Suprapubic skin (tissue), 4 donors: ENCODE measurements at regions not wholly inside any gene's neighbourhood (a gene's known extent, or its start where the extent isn't known, plus 50 kb on each side); places are given as distances from the start of the nearest gene placed in this dataset.

ENCODE experiments used
- DNase-seq, 2 donors: peaks; one replicate each; pipeline ENCODE4 v3.0.0-alpha.2; 2019; ENCODE audit warnings: low spot score in 2 of 2
- H3K27ac ChIP-seq: fragments of 200-600 bp; sonication (generic); one replicate; pipeline ENCODE4 v1.5.1; 2019
- H3K27me3 ChIP-seq: fragments of 200-600 bp; sonication (generic); one replicate; pipeline ENCODE4 v1.5.1; 2019
- H3K36me3 ChIP-seq: fragments of 200-600 bp; sonication (generic); one replicate; pipeline ENCODE4 v1.5.1; 2019
- H3K4me1 ChIP-seq: fragments of 200-600 bp; sonication (generic); one replicate; pipeline ENCODE4 v1.5.1; 2019
- H3K4me3 ChIP-seq: fragments of 200-600 bp; sonication (generic); one replicate; pipeline ENCODE4 v1.5.1; 2019; ENCODE audit warnings: mild to moderate bottlenecking
- H3K9me3 ChIP-seq: fragments of 200-600 bp; sonication (generic); one replicate; pipeline ENCODE4 v1.5.1; 2019
- EP300 ChIP-seq: sonication (generic); formaldehyde crosslinking; IDR thresholded peaks from one replicate; pipeline ENCODE4 v1.6.1; 2017; ENCODE audit warnings: antibody characterized with exemption
- POLR2A ChIP-seq, 2 donors: fragments of 450-650 bp; IDR thresholded peaks; one replicate each; pipeline ENCODE4 v1.6.1; 2017; ENCODE audit warnings: antibody characterized with exemption in 2 of 2, mild to moderate bottlenecking in 2 of 2, moderate library complexity in 2 of 2
- POLR2AphosphoS5 ChIP-seq, 3 donors: sonication (generic); formaldehyde crosslinking; IDR thresholded peaks; one replicate each; pipeline ENCODE4 v1.6.1; 2017; ENCODE audit warnings: antibody characterized with exemption in 3 of 3
- WGBS: methylation state at CpG from one replicate; pipeline ENCODE4 v1.1.5; 2018; 5-methylcytosine and 5-hydroxymethylcytosine counted together
- TF ChIP-seq, protein P1 (sequence below), 2 donors: fragments of 200-600 bp in 1 of 2; fragments of 450-650 bp in 1 of 2; sonication (generic) in 1 of 2; IDR thresholded peaks; one replicate each; pipeline ENCODE4 v1.5.1; 2016 to 2019; ENCODE audit warnings: antibody characterized with exemption in 2 of 2, mild to moderate bottlenecking in 1 of 2, moderate library complexity in 1 of 2

- H3K4me3 ChIP-seq: no peak overlapping the region
Observed at GRCh38 chr5:19172926-19173470, 815.0 kb downstream of the CDH18 start.

DNA sequence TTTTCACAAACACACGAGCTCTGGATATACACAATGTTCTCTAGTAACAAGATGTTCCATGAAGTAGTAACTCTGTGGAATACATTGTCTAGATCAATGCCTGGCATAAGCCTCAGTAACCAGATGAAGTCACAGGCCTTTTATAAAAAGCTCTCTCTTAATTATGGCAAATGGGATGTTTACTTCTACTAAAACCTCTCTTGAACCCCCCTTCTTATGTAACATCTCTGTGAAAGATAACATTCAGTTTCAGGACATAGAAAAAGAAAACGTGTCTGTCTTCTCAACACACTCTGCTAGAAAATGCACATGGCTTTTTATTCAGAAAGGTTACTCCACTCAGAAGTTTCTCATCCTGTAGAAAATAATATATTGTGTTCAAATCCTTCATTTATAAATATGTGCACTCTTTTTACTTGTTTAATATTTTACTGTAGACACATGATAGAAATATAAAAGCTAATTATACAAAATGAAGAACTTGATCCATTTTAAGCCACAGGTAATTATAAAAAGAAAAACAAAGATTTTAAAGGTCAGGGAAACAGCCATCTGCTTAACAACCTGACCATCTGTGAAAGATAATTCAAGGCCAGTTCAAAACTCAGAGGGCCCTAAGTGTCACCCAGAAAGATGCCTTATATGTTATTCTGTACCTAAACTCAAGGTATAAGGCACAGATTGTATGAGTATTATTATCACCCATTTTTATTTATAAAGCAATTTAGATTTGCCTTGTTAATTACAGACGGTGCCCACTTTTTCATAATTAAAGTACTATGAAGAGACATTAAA, 812.0 kb downstream of the CDH18 start:
- H3K27ac ChIP-seq: no peak overlapping the region
- no peaks in the 10 kb centered on the region for H3K9me3 ChIP-seq
- no peak overlapping the region for H3K4me3 ChIP-seq
- H3K27me3 ChIP-seq: no peaks in the 10 kb centered on the region
- no peak for DNase-seq
- TF ChIP-seq EP300: no peak
- TF ChIP-seq, protein P1, sequence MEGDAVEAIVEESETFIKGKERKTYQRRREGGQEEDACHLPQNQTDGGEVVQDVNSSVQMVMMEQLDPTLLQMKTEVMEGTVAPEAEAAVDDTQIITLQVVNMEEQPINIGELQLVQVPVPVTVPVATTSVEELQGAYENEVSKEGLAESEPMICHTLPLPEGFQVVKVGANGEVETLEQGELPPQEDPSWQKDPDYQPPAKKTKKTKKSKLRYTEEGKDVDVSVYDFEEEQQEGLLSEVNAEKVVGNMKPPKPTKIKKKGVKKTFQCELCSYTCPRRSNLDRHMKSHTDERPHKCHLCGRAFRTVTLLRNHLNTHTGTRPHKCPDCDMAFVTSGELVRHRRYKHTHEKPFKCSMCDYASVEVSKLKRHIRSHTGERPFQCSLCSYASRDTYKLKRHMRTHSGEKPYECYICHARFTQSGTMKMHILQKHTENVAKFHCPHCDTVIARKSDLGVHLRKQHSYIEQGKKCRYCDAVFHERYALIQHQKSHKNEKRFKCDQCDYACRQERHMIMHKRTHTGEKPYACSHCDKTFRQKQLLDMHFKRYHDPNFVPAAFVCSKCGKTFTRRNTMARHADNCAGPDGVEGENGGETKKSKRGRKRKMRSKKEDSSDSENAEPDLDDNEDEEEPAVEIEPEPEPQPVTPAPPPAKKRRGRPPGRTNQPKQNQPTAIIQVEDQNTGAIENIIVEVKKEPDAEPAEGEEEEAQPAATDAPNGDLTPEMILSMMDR (IDR thresholded peaks at IDR 0.05): no peak
- no peak for TF ChIP-seq POLR2AphosphoS5 (IDR thresholded peaks at IDR 0.05)
- no peak for TF ChIP-seq POLR2A (IDR thresholded peaks at IDR 0.05)
- WGBS: 53% methylated on average over 3 of the region's 3 CpGs
- no peaks in the 10 kb centered on the region for H3K4me1 ChIP-seq
- no peaks in the 10 kb centered on the region for H3K36me3 ChIP-seq

More at GRCh38 chr5:19172926-19173470, 815.0 kb downstream of the CDH18 start:
- Histone ChIP-seq H3K4me1 (no peaks in the 10 kb centered on the region), H3K27me3 (no peaks in the 10 kb centered on the region), H3K9me3 (no peaks in the 10 kb centered on the region), H3K36me3 (no peaks in the 10 kb centered on the region), H3K27ac (no peak overlapping the region)
- no peak for DNase-seq
- 83% methylated on average over 6 of the region's 6 CpGs for WGBS
- TF ChIP-seq POLR2AphosphoS5 (IDR thresholded peaks at IDR 0.05): no peak
- TF ChIP-seq EP300: no peak
- TF ChIP-seq, protein P1 (IDR thresholded peaks at IDR 0.05): no peak
- TF ChIP-seq POLR2A (IDR thresholded peaks at IDR 0.05): no peak

DNA sequence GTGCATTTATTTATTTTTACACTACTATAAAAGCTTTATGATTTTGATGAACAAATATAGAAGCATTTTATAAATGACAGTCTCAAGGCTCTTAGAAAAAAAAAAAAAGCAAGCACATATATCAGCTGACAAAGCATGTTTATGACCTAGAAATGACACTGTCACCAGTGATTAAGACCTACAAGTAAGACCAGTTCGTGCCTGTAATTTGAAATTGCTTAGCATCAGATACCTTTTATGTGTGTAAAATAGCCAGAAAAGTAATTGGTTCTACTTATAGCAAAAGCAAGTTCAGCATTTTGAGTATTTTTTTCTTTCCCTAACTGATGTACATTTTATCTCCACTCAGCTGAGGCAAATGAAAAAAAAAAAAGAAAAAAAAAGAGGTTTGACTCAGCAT, 808.4 kb downstream of the CDH18 start:
- no peak overlapping the region for H3K27ac ChIP-seq
- no peak for DNase-seq
- 8% methylated on average over 1 of the region's 1 CpG for WGBS
- no peak overlapping the region for H3K4me3 ChIP-seq
- H3K36me3 ChIP-seq: no peaks in the 10 kb centered on the region
- TF ChIP-seq, protein P1 (IDR thresholded peaks at IDR 0.05): no peak
- TF ChIP-seq POLR2A (IDR thresholded peaks at IDR 0.05) (no peak), POLR2AphosphoS5 (IDR thresholded peaks at IDR 0.05) (no peak), EP300 (no peak)
- H3K27me3 ChIP-seq: no peaks in the 10 kb centered on the region
- H3K9me3 ChIP-seq: no peaks in the 10 kb centered on the region
- H3K4me1 ChIP-seq: no peaks in the 10 kb centered on the region

GRCh38 chr5:19189176-19189575, 798.8 kb downstream of the CDH18 start:
- no peaks in the 10 kb centered on the region for H3K9me3 ChIP-seq
- H3K4me1 ChIP-seq: no peaks in the 10 kb centered on the region
- H3K27ac ChIP-seq: no peak overlapping the region
- no peak for DNase-seq
- no peak for TF ChIP-seq POLR2AphosphoS5 (IDR thresholded peaks at IDR 0.05)
- TF ChIP-seq, protein P1 (IDR thresholded peaks at IDR 0.05): no peak
- TF ChIP-seq EP300: no peak
- TF ChIP-seq POLR2A (IDR thresholded peaks at IDR 0.05): no peak
- H3K4me3 ChIP-seq: no peak overlapping the region
- H3K27me3 ChIP-seq: no peaks in the 10 kb centered on the region
- WGBS: 47% methylated on average over 2 of the region's 2 CpGs
- no peaks in the 10 kb centered on the region for H3K36me3 ChIP-seq

- TF ChIP-seq POLR2AphosphoS5 (IDR thresholded peaks at IDR 0.05) (no peak), POLR2A (IDR thresholded peaks at IDR 0.05) (no peak), EP300 (no peak)
- TF ChIP-seq, protein P1 (IDR thresholded peaks at IDR 0.05): no peak
- Histone ChIP-seq H3K36me3 (no peaks in the 10 kb centered on the region), H3K9me3 (no peaks in the 10 kb centered on the region), H3K27ac (no peak overlapping the region), H3K4me3 (no peak overlapping the region), H3K4me1 (no peaks in the 10 kb centered on the region), H3K27me3 (no peaks in the 10 kb centered on the region)
- WGBS: 86% methylated on average over 2 of the region's 2 CpGs
- no peak for DNase-seq
Observed at GRCh38 chr5:19193631-19194030, 794.4 kb downstream of the CDH18 start.
